ENCODE measurements at regions not wholly inside any gene's neighbourhood (a gene's known extent, or its start where the extent isn't known, plus 50 kb on each side); places are given as distances from the start of the nearest gene placed in this dataset.

- TF ChIP-seq ATF3 (IDR thresholded peaks at IDR 0.05) = no peak
- TF ChIP-seq MAX (IDR thresholded peaks at IDR 0.05) = no peak
- TF ChIP-seq JUND (IDR thresholded peaks at IDR 0.05) = no peak
- no peak for TF ChIP-seq EZH2phosphoT487 (IDR thresholded peaks at IDR 0.05; ENCODE audit: borderline replicate concordance)
- no peak for TF ChIP-seq EZH2 (IDR thresholded peaks at IDR 0.05)
- no peak for TF ChIP-seq POLR2A (IDR thresholded peaks at IDR 0.05; ENCODE audit: borderline replicate concordance, extremely low read depth, insufficient read depth, insufficient read length)
- no peak for TF ChIP-seq POLR2AphosphoS5 (IDR thresholded peaks at IDR 0.05; ENCODE audit: low read depth, low read length)
These were observed 128.4 kb upstream of the PHF14 start (continued) for GRCh38 chr7:10845225-10845624.

GRCh38 chr7:10855583-10855982 is 118.1 kb upstream of the PHF14 start:
- no peaks in the 10 kb centered on the region for H3K79me2 ChIP-seq (ENCODE audit: insufficient read depth, low read length)
- H3K4me1 ChIP-seq (ENCODE audit: control insufficient read depth in 1 of 2, insufficient read depth in 2 of 2, low read length in 2 of 2) = peaks cover 0 to 4% of the 10 kb centered on the region in 2 experiments; a peak in 2 of 4 replicates
- H3K9me2 ChIP-seq (ENCODE audit: insufficient read depth) = no peaks in the 10 kb centered on the region
- no peak overlapping the region for H3K27ac ChIP-seq (ENCODE audit: low read depth, low read length)
- DNase-seq (ENCODE audit: low read depth, low spot score) (no peak), ATAC-seq (no peak)
- no TSS peak for BruUV-seq (replicated peaks)
- no peak overlapping the region for H3K9ac ChIP-seq (ENCODE audit: low read length)
- H4K20me1 ChIP-seq (ENCODE audit: insufficient read depth) = no peaks in the 10 kb centered on the region
- no peak overlapping the region for H3K4me3 ChIP-seq (replicated peaks in 1 of 2; ENCODE audit: low read depth in 1 of 2, low read length in 2 of 2)
- no peaks in the 10 kb centered on the region for H3K36me3 ChIP-seq (ENCODE audit: control insufficient read depth in 1 of 2, insufficient read depth in 2 of 2, low read length in 2 of 2)
- H2AFZ ChIP-seq (ENCODE audit: low read depth, low read length, poor library complexity, severe bottlenecking) = no peak overlapping the region
- POLR2A ChIA-PET = no interaction called here
- RAD21 ChIA-PET (ENCODE audit: low non-redundant PET in 1 of 2, low total read pairs in 2 of 2, uncharacterized antibody in 2 of 2, unreplicated experiment in 2 of 2) = no interaction called here
- H3K9me3 ChIP-seq (ENCODE audit: control insufficient read depth in 1 of 2, insufficient read depth in 1 of 2, low read depth in 1 of 2, low read length in 2 of 2) = no peaks in the 10 kb centered on the region
- intact Hi-C loops (cut with micrococcal nuclease) = no loop called here
- CTCF ChIA-PET = no interaction called here
- H3K4me2 ChIP-seq (ENCODE audit: low read length) = no peak overlapping the region
- TF ChIP-seq SIN3A (IDR thresholded peaks at IDR 0.05; ENCODE audit: low read depth) (no peak), CTCF (IDR thresholded peaks at IDR 0.05 in 2 of 3, conservative IDR thresholded peaks at IDR 0.05 in 1 of 3; ENCODE audit: borderline replicate concordance in 1 of 3, insufficient read depth in 1 of 3, low read depth in 2 of 3, low read length in 2 of 3) (no peak)
- no peaks in the 10 kb centered on the region for H3K27me3 ChIP-seq (ENCODE audit: insufficient read depth, low read length)
